HG03565 (cell line): ENCODE measurements at regions not wholly inside any gene's neighbourhood (a gene's known extent, or its start where the extent isn't known, plus 50 kb on each side); places are given as distances from the start of the nearest gene placed in this dataset.

Experiments used
- ATAC-seq: cut with Tn5 transposase; IDR thresholded peaks from one replicate; pipeline ENCODE4 v1.9.1; 2021; ENCODE audit warnings: mild to moderate bottlenecking, moderate library complexity; ENCODE audit not compliant: unreplicated experiment

- no peak for ATAC-seq
Measured at GRCh38 chr14:97539884-97540283, 742.7 kb downstream of the VRK1 start.

- no peak for ATAC-seq
Measured at GRCh38 chr14:97543221-97543620, 746.0 kb downstream of the VRK1 start.

GRCh38 chr14:97543816-97544215 is 746.6 kb downstream of the VRK1 start:
- no peak for ATAC-seq

GRCh38 chr14:97544571-97544970 is 747.4 kb downstream of the VRK1 start:
- ATAC-seq: no peak

GRCh38 chr14:97546491-97547230 is 749.5 kb downstream of the VRK1 start:
- ATAC-seq: no peak

- no peak for ATAC-seq
Measured at GRCh38 chr14:97550463-97550862, 753.3 kb downstream of the VRK1 start.

GRCh38 chr14:97554597-97554996 is 757.4 kb downstream of the VRK1 start:
- no peak for ATAC-seq

DNA sequence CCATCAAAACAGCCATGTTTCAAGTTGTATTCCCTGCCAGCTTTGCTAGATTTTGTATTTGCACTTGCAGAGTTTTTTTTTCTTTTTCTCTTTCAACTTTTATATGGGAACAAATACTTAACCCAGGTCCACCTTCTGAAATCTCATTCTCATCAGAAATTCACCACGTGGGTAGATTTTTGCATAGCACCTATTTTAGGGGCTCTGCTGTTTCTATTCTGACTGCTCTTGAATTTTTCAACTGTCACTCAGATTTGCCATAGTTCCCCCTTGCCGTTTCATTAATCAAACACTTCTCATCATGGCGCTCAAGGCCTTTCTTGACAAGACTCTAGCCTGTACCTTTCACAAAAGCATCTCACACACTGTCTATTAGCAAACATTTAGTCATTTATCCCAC is 767.2 kb downstream of the VRK1 start:
- no peak for ATAC-seq

DNA sequence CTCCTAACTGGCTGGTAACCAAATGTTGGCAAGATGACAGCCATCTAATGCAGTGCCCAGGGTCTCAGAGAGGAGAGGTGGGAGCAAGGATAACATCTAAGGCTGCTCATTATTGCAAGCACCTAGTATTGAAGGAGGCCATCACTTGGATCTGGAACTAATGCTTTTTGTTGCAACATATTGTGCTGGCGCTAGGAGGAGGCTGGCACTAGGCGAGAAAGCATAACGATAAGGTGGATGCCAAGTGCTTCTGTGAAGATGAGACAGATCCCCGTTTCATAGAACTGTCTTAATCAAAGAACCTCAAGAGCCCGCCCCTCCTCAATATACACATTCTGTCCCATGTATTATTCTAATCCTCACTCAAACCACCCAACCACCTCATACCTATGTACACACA is 774.0 kb downstream of the VRK1 start:
- no peak for ATAC-seq

DNA sequence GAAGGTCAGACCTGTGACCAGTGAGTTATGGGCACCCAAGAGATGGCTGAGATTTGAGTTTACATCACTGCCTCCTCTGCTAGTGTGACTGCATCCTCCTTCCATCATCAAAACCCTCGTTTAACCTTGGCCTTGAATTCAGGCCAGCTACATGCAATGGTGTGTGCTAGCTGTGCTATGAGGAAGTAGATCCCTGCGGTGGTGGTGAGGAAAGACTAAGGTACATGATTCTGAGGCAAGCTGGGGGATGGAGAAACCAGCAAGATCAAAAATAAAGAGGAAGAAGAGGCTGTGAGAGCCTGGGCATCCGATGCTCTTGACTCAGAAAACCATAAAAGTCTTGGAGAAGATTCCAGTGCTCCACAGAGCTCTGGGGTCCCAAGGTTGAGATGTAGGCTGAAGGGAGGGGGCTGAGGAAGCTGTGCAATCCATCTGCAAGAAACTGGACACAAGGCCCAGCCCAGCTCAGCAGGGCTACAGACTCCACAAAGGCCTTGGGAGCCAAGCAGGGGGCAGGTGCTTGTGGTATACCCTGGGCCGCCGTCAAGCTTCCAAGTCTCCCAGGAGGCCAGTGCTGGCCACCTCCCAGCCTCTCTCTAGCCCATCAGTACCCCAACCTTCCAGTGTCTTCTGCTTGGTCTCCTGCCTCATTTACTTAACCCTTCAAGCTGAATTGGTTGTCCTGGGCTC is 774.8 kb downstream of the VRK1 start:
- ATAC-seq: no peak

DNA sequence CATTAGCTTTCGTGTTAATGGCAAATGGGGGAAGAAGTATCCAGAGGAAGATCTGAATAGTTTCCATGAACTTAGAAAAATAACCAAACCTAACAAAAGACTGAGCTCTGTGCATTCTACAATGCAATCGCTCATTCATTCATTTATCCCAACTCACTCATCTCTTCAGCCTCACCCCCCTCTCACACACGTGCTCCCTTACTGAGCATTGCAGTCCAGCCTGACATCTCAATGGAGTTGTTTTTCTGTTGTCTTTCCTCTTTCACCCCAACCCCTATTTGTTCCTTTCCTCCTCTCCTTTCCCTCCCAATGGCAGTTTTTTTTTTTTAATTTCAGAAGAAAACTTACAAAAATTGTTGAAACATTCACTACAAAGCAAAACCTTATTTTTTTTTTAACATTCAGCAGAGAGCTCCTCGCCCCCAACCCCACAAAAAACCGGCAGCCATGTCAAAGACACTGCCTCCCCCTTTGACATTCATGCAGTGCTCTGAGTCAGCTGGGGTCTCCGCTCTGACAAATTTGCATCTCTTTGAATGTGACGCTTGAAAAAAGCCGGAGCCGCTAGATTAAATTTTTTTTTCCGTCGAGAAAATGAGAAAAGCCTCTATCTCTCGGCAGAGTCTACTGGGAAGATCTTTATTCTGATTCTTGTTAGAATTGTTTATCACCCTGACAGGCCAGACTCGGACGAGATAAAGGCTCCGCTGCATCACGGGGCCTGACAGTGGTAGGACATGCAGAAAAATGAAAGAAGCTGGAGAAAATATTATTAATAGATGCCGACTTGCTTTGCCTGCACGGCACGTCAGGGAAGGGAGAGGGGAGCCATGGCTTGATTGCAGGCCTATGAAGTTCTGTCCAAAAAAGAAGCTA is 775.6 kb downstream of the VRK1 start:
- no peak for ATAC-seq

GRCh38 chr14:97575677-97576076 is 778.5 kb downstream of the VRK1 start:
- no peak for ATAC-seq

- ATAC-seq: no peak
Measured at GRCh38 chr14:97578982-97579548, 781.9 kb downstream of the VRK1 start.

GRCh38 chr14:97581016-97581415 is 783.8 kb downstream of the VRK1 start:
- no peak for ATAC-seq

DNA sequence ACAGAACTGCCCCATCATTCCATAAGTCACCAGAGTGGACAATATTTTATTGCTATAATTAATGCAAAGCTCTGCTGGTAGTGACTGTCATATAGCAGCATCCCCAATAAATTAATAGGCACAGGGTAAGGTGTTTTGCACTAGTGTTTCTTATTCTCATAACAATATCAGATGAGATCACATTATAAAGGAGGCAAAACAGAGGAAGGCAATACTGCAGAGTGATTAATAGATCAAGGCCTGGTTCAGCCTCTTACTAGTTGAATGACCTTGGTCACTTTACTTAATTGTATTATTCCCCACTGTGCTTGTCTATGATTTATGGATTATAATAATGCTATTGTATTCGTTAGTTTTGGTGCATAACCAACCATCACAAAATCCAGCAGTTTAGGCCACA is 784.8 kb downstream of the VRK1 start:
- ATAC-seq: no peak

DNA sequence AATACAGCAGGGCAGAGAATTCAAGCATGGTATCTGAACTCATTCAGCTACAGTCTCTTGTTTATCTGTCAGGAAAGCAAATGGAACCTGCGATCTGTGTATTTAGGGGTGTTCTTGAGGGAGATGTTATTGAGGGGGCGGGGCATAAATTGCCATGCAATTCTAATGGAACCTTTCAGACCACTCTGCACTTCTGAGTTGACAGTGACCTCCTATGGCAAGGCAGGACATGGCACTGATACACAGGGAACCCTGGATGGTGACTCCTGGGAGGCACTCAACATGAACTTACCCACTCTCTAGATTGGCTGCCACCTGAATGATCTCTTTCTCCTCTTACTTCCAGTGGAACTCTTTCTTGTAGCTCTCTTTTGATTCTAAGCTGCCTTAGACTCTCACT is 787.3 kb downstream of the VRK1 start:
- ATAC-seq: no peak

- ATAC-seq: no peak
Measured at GRCh38 chr14:97592341-97592980, 795.3 kb downstream of the VRK1 start.

DNA sequence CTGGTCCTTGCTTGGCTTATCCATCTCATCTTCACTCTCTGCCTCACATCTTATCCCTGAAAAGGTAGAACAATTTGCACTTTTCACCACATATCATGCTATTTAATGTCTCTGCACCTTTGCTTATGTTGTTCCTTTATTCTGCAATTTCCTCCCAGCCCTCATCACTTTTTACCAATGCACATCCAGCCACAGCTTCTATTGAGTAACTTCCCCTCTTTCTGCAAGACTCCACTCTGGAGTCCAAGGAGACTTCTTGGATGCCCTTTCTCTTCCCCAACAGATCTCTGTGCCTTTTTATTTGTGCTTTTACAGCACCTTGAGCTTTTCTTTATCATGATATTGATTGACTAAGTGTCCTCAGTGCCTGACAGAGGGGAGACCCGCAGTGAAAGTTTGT is 797.1 kb downstream of the VRK1 start:
- ATAC-seq: no peak

- no peak for ATAC-seq
Measured at GRCh38 chr14:97602438-97603117, 805.4 kb downstream of the VRK1 start.

DNA sequence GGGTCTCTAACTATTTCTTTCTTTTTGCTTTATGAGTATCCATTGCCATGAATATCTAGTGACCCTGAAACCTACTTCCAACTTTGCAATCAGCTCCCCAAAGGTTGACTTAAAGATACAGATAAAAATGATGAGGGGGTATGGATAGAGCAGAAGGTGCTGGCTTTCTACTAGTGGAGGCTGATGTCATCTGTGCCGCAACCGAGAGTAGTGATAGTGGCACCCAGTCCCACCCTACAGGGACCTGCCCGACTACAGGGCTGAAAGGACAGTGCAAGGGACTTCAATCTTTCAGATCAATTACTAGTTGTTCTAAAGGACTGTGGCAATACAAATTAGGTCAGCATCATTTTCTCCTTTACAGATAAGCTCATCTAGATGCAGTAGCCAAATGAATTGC is 806.0 kb downstream of the VRK1 start:
- ATAC-seq: no peak
